22Rv1 (cell line): ENCODE measurements at regions not wholly inside any gene's neighbourhood (a gene's known extent, or its start where the extent isn't known, plus 50 kb on each side); places are given as distances from the start of the nearest gene placed in this dataset.

Experiments used
- CTCF ChIP-seq: fragments of 450-650 bp; IDR thresholded peaks from 2 replicates; pipeline ENCODE4 v1.5.1; 2017; ENCODE audit warnings: mild to moderate bottlenecking
- ZFX ChIP-seq: fragments of 450-650 bp; IDR thresholded peaks from 2 replicates; pipeline ENCODE4 v1.6.1; 2017; ENCODE audit warnings: antibody characterized with exemption, borderline replicate concordance

DNA sequence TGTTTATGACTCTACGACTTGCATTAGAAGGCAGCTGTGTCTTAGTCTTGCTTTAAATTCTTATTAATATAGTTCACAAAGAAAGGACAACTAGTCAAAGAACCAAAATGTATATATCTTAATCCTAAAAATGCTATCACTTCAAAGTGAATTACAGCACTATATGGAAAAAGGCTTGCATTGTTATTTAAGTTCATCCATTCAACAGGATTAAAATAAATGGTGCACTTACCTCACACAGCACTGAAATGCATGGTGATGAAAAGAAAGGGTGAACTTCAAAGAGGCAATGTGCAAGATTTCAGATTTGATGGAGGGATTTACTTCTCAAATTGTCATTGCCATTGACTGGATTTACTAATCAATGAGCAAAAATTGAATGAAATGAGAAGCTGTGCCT is 344.4 kb upstream of the NUDT12 start:
- TF ChIP-seq CTCF (no peak), ZFX (no peak)
